Left ventricle myocardium superior (tissue), 1 donor: ENCODE measurements at regions not wholly inside any gene's neighbourhood (a gene's known extent, or its start where the extent isn't known, plus 50 kb on each side); places are given as distances from the start of the nearest gene placed in this dataset.

Experiments
- ATAC-seq: fragments of 200-7000 bp; cut with Tn5 transposase; one replicate; pipeline ENCODE4 v1.9.1; 2020; ENCODE audit warnings: mild to moderate bottlenecking, moderate library complexity
- DNase-seq: peaks from one replicate; pipeline ENCODE4 v3.0.0-alpha.2; 2020
- intact Hi-C: fragments of 100-400 bp; cut with micrococcal nuclease; formaldehyde crosslinking; loops from one replicate; pipeline ENCODE4 v1.11.0; 2022
- donor health status: DM: no; HTN: yes; CAD: no; lungs with severe emphysema.

DNA sequence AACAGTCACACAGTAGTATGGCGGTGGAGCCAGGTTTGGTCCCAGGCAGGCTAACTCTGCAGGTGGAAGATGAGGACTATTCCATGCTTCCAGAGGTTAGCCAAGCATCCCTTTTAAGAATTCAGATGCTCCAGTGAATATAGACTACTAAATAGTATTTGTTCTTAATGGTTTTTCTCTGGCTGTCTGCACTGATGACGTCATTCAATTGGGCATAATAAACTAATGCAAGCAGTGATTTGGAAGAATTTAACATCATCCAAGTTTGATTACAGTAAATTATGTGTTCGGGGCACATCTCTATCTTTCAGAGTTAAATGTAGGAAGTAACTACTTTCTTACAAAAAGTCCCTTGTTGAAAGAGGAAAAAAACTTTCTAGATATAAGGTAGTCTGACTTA lies 78.8 kb upstream of the RND3 start:
- DNase-seq (no peak), ATAC-seq (no peak)
- intact Hi-C loops = no loop called here

DNA sequence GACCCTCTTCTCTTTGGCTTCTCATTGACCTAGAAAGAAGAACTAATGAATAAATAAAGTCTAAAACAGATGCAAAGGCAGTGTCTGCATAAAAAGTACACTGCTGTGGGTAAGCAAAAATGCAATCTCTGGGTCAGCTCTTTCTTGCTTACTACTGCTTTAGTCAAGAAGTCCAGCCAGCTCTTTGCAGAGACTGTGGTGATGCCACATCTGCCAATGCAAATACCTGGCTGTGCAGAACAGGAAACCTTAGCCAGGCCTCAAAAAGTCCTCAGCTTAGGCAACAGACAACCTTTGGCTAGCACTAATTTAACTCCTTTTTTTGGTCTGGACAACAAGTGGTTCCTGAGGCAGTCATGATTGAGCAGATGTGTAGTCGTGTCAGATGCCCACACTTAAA lies 73.6 kb upstream of the RND3 start:
- ATAC-seq (no peak), DNase-seq (no peak)
- intact Hi-C loops = no loop called here

- intact Hi-C loops = no loop called here
- DNase-seq (no peak), ATAC-seq (no peak)
These were observed 69.6 kb upstream of the RND3 start for GRCh38 chr2:150557020-150557600.

- no peak for DNase-seq
- intact Hi-C loops = no loop called here
- no peak for ATAC-seq
These were observed 68.3 kb upstream of the RND3 start for GRCh38 chr2:150555611-150556356.

- no peak for ATAC-seq
- DNase-seq = no peak
- intact Hi-C loops = no loop called here
These were observed 66.6 kb upstream of the RND3 start for GRCh38 chr2:150554046-150554445.

DNA sequence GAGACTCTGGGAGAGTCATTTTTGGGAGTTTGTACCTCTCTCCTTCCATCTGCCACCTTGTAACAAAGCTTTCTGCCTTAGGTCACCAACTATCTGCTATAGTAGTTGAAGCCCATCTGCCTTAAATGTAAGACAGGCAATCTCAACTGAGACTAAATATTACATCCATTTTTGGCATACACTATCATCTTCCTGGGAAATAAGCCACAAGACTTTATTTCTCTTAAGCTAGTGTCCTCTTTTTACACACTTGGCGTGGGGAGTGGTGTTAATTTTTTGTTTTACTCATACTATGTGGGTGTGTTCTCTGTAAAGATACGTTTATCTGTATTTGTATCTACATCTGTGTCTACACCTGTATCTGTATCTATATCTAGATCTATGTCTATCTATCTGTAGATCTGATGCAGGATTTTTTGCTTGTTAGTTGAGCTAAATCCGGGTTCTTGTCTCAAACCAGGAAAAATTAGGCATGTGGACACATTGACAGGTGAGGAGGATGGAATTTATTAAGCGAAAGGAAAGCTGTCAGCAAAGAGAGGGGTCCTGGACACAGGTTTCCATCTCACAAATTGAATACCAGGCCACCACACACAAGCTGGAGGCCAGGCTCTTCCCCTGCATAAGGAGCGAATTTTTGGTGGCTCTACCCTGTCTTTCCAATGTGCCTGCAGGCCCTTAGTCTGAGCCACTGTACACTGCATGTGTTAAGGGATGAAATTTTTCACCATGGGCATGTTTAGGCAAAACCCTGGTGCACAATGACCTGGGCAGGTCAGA lies 64.8 kb upstream of the RND3 start:
- DNase-seq = no peak
- intact Hi-C loops = no loop called here
- ATAC-seq = no peak

DNA sequence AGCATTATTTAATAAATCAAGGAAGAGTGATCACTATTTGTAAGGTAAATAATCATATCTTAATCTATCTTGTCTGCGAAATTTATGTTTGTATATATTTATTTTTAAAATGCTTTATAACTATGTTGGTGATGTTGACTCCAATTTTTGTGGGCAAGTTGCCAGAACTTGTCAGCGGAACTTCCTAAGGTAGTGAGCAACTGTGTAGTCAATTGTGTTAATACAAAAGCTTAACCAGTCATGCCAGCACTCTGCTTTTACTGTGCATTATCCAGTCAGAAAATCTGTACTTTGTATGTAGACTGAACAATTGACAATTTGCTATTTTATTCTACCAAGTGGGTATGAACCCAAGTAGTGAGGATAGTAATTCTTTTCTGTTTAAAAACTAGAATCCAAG lies 61.9 kb upstream of the RND3 start:
- DNase-seq (no peak), ATAC-seq (no peak)
- intact Hi-C loops = no loop called here

- ATAC-seq (no peak), DNase-seq (no peak)
- intact Hi-C loops = no loop called here
These were observed 61.1 kb upstream of the RND3 start for GRCh38 chr2:150548527-150548926.

GRCh38 chr2:150545916-150546315 lies 58.4 kb upstream of the RND3 start:
- ATAC-seq = no peak
- intact Hi-C loops = no loop called here
- DNase-seq = no peak

- ATAC-seq (no peak), DNase-seq (no peak)
- intact Hi-C loops = no loop called here
These were observed 57.3 kb upstream of the RND3 start for GRCh38 chr2:150544731-150545130.

GRCh38 chr2:150542692-150543091 lies 55.2 kb upstream of the RND3 start:
- intact Hi-C loops = no loop called here

DNA sequence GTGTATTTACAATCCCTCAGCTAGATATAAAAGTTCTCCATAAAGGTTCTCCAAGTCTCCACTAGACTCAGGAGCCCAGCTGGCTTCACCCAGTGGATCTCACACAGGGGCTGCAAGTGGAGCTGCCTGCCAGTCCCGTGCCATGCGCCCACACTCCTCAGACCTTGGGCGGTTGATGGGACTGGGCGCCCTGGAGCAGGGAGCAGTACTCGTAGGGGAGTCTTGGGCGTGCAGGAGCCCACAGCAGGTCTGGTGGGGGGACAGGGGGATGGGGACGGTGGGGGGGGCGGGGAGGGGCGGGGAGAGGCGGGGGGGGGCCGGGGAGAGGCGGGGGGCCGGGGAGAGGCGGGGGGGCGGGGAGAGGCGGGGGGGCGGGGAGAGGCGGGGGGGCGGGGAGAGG lies 54.7 kb upstream of the RND3 start:
- no peak for ATAC-seq
- no peak for DNase-seq
- intact Hi-C loops = no loop called here

More at GRCh38 chr2:150542692-150543091, 55.2 kb upstream of the RND3 start:
- no peak for DNase-seq
- no peak for ATAC-seq

GRCh38 chr2:150538651-150539201 lies 51.3 kb upstream of the RND3 start:
- intact Hi-C loops = no loop called here
- no peak for DNase-seq
- no peak for ATAC-seq
